Forelimb muscle (tissue), 1 donor: ENCODE measurements at regions not wholly inside any gene's neighbourhood (a gene's known extent, or its start where the extent isn't known, plus 50 kb on each side); places are given as distances from the start of the nearest gene placed in this dataset.
"Not testable (repeated sequence)": the region's sequence is repeated elsewhere in the genome, so short reads cannot be mapped to it uniquely, and the experiment has no call there.

ENCODE experiments used
- DNase-seq: peaks from one replicate; pipeline ENCODE4 v3.0.0-alpha.2; 2013; ENCODE audit warnings: low read depth

DNA sequence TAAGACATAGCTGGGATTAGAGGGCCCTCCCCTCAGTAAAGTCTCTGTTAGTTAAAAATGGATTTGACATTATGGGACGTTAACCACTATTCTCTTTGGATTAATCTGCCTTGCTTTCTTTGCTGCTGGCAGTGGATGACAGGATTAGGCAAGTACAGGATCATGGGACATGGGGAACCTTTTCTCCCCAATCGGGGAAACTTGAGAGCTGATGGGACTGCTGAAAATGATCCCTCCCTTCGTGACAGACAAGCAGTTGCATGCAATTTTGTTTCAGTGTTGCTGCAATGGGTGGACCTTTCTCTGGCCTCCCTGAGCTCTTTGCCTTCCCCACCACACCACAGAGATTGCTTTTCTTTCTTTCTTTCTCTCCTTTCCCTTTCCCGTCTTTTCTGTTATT is 120.2 kb upstream of the BANK1 start:
- DNase-seq: no peak

DNA sequence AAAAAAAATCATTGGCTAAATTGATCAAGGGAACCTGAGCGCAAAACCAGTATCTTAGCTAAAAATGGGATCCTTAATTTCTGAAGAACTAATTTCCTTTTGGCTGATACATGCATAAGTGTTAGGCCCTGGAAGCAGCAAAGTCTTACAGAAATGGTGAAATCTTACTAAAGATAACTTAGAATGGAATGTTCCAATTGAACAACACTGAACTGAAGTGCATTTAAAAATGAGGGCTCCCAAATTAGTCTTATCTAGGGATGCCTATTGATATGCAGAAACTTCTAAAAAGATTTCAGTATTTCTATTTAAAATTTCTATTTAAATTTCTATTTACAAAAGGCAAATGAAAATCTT is 120.7 kb upstream of the BANK1 start:
- no peak for DNase-seq

DNA sequence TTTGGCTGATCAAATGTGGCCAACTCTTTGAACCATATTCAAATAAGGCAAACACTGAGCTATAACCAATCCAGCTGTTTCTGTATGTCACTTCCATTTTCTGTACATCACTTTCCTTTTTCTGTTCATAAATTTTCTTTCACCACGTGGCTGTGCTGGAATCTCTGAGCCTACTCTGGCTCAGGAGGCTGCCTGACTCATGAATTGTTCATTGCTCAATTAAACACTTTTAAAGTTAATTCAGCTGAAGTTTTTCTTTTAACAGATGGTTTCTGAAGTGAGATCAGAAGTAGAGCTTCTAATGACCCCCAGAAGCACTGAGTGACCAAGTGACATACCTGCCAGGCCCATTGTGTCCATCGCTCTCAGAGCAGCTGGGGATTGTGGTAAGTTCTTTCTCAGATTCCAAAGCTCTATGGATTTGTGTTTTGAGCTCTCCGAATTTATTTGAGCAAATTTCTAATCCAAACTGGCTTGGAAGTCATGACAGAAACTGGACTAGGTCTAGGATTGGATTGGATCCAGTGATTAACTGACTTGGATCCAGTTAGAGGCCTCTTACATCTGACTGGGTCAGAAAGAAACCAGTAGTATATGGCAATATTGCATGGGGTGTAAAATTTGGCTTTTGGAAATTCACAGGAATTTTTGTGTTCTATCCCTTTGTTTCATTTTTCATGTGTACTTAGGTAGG is 121.2 kb upstream of the BANK1 start:
- no peak for DNase-seq

DNA sequence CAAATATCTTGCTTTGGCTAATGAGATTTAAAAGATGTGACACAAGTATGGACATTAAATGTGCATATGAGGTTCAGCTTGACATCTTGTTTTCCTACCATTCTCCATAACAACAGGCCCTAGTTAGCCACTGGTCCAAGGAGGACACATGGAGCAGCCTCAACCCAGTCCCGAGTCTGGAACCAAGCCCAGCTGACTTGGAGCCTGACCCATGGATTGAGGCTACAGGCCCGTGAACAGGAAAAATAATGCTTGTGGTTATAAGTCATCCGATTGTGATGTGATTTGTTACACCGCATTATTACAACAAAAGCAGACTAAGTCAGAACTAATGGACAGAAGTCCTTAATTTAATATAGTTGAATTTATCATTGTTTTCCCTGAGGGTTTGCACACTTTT is 123.2 kb upstream of the BANK1 start:
- DNase-seq: no peak

DNA sequence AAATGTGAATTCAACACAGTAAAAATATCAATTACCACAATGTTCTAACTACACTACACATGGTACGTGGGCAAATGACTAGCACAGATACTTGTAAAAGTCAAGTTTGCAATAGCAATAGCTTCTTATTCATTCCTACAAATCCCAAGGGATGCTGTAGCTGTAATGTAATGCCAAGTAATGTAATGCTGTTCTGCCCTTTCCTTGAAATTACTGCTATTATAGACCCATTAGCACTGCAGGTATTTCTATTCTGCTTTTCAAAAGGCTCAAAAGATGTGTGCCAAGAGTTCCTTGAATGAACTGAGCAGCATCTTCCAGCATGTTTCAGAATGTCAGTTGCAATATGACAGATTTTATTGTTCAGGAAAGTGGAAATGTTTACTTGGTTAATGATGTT is 129.9 kb upstream of the BANK1 start:
- DNase-seq: no peak

DNA sequence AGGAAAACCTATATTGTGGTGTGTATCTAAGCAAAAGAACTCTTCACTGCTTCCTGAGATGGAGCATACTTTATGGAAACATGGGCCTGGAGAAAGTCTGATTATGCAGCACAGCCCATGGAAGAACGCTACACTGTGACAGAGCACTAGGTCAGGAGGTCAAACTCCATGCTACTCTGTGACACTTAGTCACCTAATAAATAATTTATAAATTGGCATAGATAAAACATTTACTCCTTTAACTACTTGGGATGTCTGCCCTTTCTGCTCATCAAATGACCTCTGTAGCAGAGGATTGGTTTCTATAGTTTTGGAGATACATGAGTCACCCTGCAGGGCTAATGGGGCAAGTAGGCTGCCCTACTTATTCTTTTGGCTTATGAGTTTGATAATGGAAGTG is 134.7 kb upstream of the BANK1 start:
- DNase-seq: no peak

DNA sequence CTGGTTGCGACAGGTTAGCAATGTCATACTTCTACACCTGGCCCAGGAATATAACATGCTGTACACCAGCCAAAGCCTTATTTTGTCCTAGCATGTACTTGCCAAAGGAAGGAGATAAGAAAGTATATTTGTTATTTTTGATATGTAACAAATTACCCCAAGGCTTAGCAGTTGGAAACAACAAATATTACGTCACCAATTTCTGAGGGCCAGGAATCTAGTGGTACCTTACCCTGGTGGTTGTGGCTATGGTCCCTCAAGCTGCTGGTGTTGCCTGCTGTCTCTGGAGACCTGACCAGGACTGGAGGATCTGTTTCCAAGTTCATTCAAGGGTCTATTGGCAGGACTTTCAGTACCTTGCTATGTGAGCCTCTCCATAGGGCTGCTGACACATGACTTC is 135.5 kb upstream of the BANK1 start:
- DNase-seq: no peak

DNA sequence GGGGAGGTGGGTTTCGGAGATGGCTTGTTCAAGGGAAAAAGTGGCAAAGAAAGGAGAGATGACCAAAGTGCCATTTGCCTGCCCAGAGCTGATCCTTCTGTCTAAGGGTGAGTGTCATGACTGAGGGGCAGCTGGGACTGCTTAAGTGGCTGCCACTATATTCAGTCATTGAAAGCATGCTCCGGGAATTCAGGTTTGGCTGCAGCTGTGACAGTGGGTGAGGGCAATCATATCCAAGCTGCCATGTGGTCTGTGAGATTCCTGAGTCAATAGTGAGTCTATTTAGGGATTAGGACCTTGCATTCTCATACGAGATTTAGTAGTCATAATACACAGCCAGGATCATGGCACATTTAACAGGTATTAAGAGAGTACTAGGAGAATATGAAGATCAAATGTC is 138.8 kb upstream of the BANK1 start:
- no peak for DNase-seq

DNA sequence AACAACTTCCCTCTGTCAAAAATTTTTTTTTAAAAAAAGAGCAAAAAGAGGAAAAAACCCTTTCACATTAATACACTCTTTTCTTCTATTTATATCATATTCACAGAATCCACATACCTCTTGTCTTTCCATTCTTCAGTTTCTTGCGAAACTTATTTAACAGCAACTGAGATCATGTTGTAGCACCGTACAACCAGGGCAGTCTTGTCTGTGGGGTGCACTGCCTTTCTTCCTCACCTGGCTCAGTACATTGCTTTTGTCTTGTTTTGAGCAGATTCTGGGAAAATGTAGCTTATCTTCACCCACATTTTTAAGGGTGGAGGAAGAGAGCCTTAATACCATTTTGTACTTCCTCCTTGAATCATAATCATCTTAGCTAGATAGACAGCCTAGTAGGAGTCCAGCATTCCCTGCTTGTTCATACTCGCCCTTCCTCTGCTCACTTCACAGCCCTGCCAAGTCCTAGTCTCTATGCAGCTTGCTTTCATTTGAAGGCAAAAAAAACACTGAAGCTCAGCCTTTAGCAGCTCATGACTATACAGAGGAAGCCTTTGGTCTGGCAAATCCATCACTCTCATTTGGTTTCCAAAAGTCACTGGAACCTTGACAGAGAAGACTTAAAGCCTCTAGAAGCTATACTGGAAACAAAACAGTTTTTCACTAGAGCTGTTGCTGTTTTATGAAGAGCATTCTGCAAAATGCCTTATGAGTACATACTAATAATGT is 140.6 kb upstream of the BANK1 start:
- DNase-seq: peak; percentile 54

DNA sequence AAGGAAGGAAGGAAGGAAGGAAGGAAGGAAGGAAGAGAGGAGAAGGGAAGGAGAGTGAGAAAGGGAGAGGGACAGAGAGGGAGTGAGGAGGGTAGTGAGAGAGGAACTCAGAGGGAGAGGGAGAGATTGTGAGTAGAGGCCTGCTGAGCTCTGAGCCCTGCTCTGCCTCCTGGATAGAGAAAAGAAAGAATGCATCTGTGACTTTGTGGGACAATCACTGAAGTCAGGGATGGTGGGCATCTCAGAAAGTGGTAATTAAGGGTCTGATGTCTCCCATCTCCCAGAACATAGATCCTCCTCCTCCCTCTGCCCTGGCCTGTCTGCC is 142.9 kb upstream of the BANK1 start:
- no peak for DNase-seq

DNA sequence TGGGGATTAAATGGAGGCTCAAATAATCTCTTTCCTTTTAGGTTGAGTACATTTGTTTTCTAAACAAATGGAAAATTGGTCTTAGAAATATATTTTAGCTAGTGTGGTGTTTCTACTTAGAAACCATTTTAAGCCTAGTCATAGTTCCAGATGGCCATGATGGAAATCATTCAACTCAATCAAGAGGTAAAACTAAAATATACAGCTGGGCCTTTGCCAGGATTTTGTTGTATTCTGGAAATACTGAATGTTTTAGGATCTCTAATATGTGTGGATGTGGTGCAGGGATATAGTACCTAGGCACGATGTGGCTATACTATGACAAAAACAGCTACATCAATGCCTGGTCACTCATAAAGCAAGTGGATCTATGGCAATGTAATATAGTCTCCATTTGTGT is 146.0 kb upstream of the BANK1 start:
- DNase-seq: no peak

DNA sequence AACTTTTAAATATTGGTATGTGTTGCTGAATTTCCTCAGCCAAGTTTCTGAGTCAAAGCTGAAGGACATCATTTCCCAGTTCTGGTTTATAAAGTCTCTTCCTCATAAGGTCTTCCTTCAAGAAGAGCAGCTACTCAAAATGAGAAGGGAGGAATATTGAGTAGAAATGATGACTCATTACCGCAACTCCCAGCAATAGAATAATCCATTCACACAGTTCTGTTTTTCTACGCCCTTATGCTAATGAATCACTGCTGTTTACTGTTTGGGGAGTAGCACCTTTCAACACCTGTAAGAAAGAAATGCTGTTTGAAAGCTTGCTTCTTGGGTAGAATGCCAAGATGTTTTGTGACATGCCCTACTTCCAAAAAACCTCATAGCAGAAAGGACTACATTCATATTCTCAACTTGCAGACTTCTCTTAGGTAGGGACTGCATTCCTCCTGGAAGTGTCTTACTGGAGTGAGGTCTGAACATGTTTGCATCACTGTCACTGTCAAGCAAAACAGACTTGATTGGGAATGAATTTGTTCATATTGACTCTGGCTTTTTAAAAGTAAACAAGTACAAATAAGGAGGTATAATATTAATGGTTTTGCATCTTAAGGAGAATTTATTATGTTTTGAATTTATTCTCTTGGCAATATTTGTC is 147.2 kb upstream of the BANK1 start:
- DNase-seq: no peak

DNA sequence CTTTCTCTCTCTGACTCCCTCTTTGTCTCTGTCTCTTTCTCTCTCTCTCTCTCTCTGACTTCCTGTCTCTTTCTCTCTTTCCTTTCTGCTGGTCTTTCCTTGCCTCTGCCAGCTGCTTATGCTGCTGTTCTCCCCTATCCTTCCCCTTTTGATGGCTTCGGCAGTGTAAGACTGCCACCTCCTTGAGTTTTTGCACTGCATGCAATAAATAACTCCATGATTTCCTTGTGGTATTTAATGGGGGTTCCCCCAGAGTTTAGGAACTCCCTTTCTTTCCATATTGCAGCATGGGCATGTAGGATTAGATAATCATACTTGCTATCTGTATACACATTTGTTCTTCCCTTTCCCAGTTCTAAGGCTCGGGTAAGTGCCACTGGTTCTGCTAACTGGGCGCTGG is 157.8 kb upstream of the BANK1 start:
- DNase-seq: not testable (repeated sequence)

DNA sequence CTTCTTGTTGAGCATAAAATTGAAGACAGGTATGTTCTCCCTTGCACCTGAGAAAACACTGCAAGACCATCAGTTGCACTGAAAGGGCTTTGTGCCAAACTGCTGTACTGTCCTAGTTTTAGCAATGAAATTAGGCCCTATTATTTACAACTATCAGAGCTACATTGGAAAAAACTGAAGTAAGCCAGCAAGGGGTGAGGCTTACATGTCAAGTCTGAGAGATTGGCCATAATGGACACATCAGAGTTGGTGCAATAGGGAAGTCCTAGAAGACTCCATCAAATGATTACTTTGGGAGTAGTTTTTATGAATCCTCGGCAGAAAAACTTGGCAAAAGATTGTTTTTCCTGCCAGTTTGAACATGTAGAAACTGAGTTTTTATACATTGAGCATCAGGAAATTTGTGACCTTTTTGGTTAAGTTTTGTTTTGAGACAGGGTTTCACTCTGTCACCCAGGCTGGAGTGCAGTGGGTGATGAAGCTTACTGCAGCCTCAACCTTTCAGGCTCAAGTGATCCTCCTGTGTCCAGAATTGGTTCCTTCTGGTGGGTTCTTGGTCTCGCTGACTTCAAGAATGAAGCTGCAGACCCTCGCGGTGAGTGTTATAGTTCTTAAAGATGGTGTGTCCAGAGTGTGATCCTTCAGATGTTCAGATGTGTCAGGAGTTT is 160.1 kb upstream of the BANK1 start:
- DNase-seq: no peak

DNA sequence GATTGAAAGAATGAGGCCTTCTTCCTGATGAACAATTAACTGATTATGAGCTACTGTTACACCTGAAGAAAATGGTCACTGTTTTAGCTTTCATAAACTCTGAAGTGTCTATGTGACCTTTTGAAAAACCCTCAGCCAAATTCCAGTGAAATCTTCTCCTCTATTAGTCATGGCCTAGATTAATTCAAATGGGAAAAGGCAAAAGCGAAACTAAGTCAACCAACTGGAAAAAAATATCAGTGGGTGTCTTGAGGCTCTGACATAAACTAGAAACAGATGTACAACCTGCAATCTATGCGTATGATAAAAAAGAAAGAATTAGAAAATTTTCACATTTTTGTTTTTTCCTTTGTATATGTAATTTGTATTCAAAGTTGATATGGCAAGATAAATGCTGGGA is 169.4 kb upstream of the BANK1 start:
- no peak for DNase-seq

DNA sequence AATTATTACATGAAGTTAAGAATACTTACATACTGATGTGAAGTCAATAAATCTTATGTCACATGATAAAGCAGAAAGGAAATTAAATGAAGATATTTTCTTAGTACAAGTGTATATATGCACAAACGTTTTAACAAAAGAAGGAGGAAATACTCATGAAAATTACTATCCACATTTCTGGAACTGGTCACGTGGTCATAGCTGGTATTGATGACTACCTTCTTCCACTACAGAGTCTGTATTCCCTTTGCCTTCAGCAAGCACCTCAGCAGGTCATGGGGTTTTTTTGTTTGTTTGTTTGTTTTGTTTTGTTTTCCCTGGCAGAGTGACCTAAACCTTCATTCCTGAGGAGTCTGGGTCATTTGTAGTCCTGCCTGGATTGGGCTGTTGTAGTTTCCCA is 174.9 kb upstream of the BANK1 start:
- no peak for DNase-seq

DNA sequence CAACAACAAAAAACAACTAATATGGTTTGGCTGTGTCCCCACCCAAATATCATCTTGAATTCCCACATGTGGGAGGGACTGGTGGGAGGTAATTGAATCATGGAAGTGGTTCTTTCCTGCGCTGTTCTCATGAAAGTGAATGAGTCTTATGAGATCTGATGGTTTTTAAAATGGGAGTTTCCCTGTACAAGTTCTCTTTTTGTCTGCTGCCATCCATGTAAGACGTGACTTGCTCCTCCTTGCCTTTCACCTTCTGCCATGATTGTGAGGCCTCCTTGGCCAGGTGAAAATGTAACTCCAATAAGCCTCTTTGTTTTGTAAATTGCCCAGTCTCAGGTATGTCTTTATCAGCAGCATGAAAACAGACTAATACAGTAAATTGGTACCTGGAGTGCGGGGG is 183.5 kb upstream of the BANK1 start:
- DNase-seq: not testable (repeated sequence)

DNA sequence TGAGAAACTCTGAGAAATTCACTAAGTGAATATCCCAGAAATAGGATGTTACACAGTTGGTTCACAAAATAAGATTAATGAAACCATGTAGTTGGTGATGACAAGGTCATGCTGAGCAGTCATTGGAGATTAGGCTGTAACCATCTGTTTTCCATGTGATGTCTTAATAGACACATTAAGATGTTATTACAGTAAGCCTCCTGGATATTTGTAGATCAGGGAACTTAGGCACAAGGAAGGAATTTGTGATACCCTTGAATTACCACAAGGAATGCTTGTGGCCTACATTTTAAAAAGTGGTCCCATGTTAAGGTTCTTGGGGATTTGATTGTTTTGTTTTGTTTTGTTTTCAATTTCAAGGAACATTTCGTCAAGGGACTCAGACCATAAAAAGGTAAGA is 185.6 kb upstream of the BANK1 start:
- DNase-seq: no peak

DNA sequence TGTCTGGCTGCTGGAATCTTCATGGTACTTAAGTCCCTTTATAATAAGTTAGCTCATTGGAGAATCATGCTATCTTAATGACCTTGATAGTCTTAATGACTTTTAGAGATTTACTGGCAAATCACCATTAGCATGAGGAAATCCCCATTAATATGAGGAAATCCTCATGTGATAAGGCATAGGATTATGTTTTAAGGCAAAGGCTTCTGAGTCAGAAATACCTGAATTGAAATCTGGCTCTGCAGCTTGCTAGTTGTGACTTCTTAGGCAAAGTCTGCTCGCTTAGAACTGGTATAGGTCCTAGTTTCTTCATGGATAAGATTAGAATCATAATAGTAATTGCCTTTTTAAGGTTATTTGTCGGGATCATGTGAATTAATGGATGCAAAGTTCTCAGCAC is 190.2 kb upstream of the BANK1 start:
- no peak for DNase-seq

DNA sequence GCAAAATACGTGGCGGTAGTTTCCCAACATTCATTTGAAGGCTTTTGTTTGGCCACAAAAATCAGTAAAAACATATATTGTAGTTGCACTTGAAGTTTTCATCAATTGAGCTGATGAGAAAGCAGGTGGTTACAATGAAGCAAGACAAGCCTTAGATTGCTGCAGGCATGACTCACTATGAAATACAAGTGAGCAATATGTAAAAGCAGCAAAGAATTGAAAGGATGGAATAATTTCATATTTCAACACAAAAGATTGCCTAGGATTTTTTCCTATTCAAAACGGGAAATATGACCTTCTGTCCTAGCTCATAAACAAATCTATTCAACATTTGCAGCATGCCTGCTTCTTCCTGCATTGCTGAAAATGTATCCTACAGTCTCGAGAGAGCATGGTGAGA is 190.9 kb upstream of the BANK1 start:
- DNase-seq: no peak

DNA sequence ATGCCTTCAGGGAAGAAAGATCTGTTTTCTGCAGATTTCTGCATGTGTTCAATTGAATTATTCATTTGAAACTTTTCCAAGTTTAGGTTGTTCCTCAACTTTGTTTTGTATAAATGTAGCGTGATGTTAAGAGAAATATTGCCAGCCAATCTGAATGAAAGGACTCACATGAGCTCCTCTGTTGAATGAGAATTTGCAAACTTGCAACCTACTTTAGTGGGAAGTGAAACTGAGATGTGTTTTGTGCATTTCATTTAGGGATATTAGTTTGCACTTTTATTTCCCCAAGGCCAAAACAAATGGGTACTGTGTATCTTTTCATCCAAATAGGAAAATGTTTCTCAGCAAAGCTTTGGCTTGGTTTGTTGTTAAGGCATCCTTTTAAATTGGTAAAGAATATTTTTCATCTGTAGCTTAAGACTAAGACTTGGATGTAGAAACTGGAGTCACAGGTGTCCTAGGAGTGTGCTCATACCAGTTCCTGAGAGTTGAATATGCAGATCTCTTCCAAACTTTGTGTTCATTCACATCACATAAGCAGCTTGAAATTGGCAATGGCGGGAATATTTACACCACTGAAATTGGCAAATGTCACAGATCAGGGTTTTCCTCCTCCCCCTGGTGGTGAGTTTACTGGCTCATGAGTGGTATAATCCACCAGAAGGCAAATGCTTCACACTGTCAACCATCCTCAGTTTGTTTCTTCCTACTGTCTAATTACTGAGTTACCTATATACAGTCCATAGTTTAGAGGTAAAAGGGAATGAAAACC is 193.6 kb upstream of the BANK1 start:
- no peak for DNase-seq

DNA sequence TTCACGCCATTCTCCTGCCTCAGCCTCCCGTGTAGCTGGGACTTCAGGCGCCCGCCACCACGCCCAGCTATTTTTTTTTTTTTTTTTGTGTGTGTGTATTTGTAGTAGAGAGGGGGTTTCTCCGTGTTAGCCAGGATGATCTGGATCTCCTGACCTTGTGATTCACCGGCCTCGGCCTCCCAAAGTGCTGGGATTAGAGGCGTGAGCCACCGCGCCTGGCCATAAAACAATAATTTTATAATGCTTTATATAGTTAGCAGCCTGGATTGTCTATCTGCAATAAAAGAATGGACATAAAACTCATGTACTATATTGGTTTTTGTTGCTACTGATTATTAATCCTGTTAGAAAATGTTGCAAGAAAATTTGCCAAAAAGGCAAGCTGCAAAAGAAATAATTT is 195.9 kb upstream of the BANK1 start:
- no peak for DNase-seq
